ENCODE measurements at regions not wholly inside any gene's neighbourhood (a gene's known extent, or its start where the extent isn't known, plus 50 kb on each side); places are given as distances from the start of the nearest gene placed in this dataset.

- POLR2A ChIA-PET: no interaction called here
- no peaks in the 10 kb centered on the region for H3K9me3 Mint-ChIP-seq
- intact Hi-C loops (cut with micrococcal nuclease): no loop called here
- no peak for TF ChIP-seq CTCF (IDR thresholded peaks at IDR 0.05)
- no peak overlapping the region for H3K27ac Mint-ChIP-seq
- CTCF ChIA-PET: no interaction called here
- H3K27me3 Mint-ChIP-seq: no peaks in the 10 kb centered on the region
- H3K4me1 Mint-ChIP-seq: no peaks in the 10 kb centered on the region
- H3K4me3 Mint-ChIP-seq: no peak overlapping the region
- DNase-seq: no peak
- no peak for ATAC-seq (ENCODE audit: low read depth)
- H3K36me3 Mint-ChIP-seq (ENCODE audit: low read depth): no peaks in the 10 kb centered on the region
These were observed 252.4 kb upstream of the HS3ST5 start for GRCh38 chr6:114595186-114595585.

- intact Hi-C loops (cut with micrococcal nuclease): no loop called here
- Mint-ChIP-seq H3K4me3 (no peak overlapping the region), H3K4me1 (no peaks in the 10 kb centered on the region), H3K27me3 (no peaks in the 10 kb centered on the region), H3K36me3 (ENCODE audit: low read depth) (no peaks in the 10 kb centered on the region), H3K27ac (no peak overlapping the region), H3K9me3 (peaks cover 2% of the 10 kb centered on the region)
- ATAC-seq (ENCODE audit: low read depth): no peak
- no peak for TF ChIP-seq CTCF (IDR thresholded peaks at IDR 0.05)
- CTCF ChIA-PET: no interaction called here
- no peak for DNase-seq
- POLR2A ChIA-PET: no interaction called here
These were observed 249.7 kb upstream of the HS3ST5 start for GRCh38 chr6:114592506-114592905.

GRCh38 chr6:114588726-114589125 is 245.9 kb upstream of the HS3ST5 start:
- Mint-ChIP-seq H3K27ac (no peak overlapping the region), H3K36me3 (ENCODE audit: low read depth) (no peaks in the 10 kb centered on the region), H3K27me3 (no peaks in the 10 kb centered on the region), H3K4me3 (no peak overlapping the region), H3K9me3 (peaks cover 4% of the 10 kb centered on the region), H3K4me1 (no peaks in the 10 kb centered on the region)
- no peak for ATAC-seq (ENCODE audit: low read depth)
- TF ChIP-seq CTCF (IDR thresholded peaks at IDR 0.05): no peak
- POLR2A ChIA-PET: no interaction called here
- DNase-seq: no peak
- CTCF ChIA-PET: no interaction called here
- intact Hi-C loops (cut with micrococcal nuclease): no loop called here

- intact Hi-C loops (cut with micrococcal nuclease): no loop called here
- ChIA-PET CTCF (no interaction called here), POLR2A (no interaction called here)
- ATAC-seq (ENCODE audit: low read depth) (no peak), DNase-seq (no peak)
- Mint-ChIP-seq H3K9me3 (peaks cover 4% of the 10 kb centered on the region), H3K4me1 (no peaks in the 10 kb centered on the region), H3K27ac (no peak overlapping the region), H3K27me3 (no peaks in the 10 kb centered on the region), H3K4me3 (no peak overlapping the region), H3K36me3 (ENCODE audit: low read depth) (no peaks in the 10 kb centered on the region)
- no peak for TF ChIP-seq CTCF (IDR thresholded peaks at IDR 0.05)
These were observed 243.5 kb upstream of the HS3ST5 start for GRCh38 chr6:114586298-114586697.

GRCh38 chr6:114581293-114581692 is 238.5 kb upstream of the HS3ST5 start:
- DNase-seq (no peak), ATAC-seq (ENCODE audit: low read depth) (no peak)
- H3K4me1 Mint-ChIP-seq: no peaks in the 10 kb centered on the region
- POLR2A ChIA-PET: no interaction called here
- H3K27ac Mint-ChIP-seq: no peak overlapping the region
- peaks cover 2% of the 10 kb centered on the region for H3K9me3 Mint-ChIP-seq
- no peaks in the 10 kb centered on the region for H3K27me3 Mint-ChIP-seq
- intact Hi-C loops (cut with micrococcal nuclease): no loop called here
- no peak overlapping the region for H3K4me3 Mint-ChIP-seq
- CTCF ChIA-PET: no interaction called here
- H3K36me3 Mint-ChIP-seq (ENCODE audit: low read depth): no peaks in the 10 kb centered on the region
- TF ChIP-seq CTCF (IDR thresholded peaks at IDR 0.05): no peak
